ENCODE measurements at regions not wholly inside any gene's neighbourhood (a gene's known extent, or its start where the extent isn't known, plus 50 kb on each side); places are given as distances from the start of the nearest gene placed in this dataset.
A peak's percentile ranks its signal among the peaks of the same experiment; 100 is the strongest.

DNA sequence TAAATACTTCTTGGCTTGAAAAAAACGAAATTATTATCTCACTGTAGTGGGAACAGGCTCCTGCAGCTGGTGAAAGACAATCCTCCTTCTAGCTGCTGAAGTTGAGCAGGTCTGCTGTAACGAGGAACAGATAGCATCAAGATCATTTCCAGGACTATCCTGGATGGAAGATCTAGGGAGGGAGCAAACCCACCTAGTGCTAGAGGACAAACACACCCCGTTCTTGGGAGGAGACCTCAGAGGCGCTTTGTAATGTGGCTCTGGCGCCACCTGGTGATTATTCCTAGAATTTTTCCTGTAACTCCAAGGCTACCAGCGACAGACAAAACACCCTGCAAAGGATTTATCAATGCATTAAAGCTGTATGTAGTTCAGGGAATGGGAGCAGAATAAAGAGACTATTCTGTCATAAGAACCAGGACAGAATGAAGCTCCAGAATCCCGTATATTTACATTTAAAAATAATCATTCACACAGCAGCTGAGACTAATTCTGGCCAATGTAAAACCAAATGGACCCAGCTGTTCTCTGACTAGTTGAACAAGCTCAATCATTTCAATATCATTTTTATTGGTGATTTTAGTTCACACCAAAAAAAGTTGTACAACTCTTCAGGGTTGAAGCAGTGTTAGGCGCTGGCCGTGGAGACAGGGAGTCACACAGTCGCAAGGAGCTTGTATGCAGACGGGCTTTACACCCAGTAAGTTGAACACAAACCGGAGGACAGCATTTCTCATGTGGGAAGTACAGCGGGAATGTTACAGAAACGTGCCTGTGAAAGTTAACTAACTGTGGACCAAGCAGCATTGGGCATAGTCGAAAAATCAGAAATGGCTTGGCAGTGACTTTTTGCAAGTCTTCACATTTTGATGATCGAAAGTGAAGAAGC lies 290.3 kb downstream of the TRIB2 start:
- Histone ChIP-seq H2BK5ac (ENCODE audit: insufficient read length, low read length) (no peak overlapping the region), H4K5ac (ENCODE audit: insufficient read length, low read depth, low read length) (no peak overlapping the region), H2BK15ac (ENCODE audit: low read depth, low read length) (no peak overlapping the region), H3T11ph (ENCODE audit: low read length) (no peak overlapping the region), H3K27me3 (ENCODE audit: insufficient read depth, low read length) (no peaks in the 10 kb centered on the region), H4K8ac (replicated peaks; ENCODE audit: insufficient read length, low read depth, low read length) (no peak overlapping the region), H3K14ac (ENCODE audit: insufficient read depth, low read length) (no peak overlapping the region), H3K56ac (ENCODE audit: insufficient read length, low read depth, low read length) (no peak overlapping the region), H3K23me2 (ENCODE audit: insufficient read length, low read depth, low read length, poor library complexity, severe bottlenecking) (no peaks in the 10 kb centered on the region), H3K9me3 (ENCODE audit: control insufficient read depth, low read depth, low read length) (no peaks in the 10 kb centered on the region), H3K18ac (ENCODE audit: insufficient read length, low read depth, low read length) (no peak overlapping the region), H3K4me1 (ENCODE audit: insufficient read depth, low read length) (no peaks in the 10 kb centered on the region), H2BK20ac (ENCODE audit: low read depth, low read length, poor library complexity, severe bottlenecking) (no peak overlapping the region), H3K9ac (ENCODE audit: extremely low read depth, insufficient read length, low read length) (no peak overlapping the region), H4K91ac (ENCODE audit: insufficient read length, low read depth, low read length) (no peak overlapping the region), H3K79me1 (ENCODE audit: insufficient read depth, low read depth, low read length, poor library complexity, severe bottlenecking) (no peaks in the 10 kb centered on the region), H3K79me2 (ENCODE audit: insufficient read depth, low read length) (no peaks in the 10 kb centered on the region), H3K4me2 (ENCODE audit: insufficient read depth, insufficient read length, low read length) (no peak overlapping the region), H3K23ac (ENCODE audit: insufficient read length, low read depth, low read length) (no peak overlapping the region), H2AK5ac (ENCODE audit: insufficient read length, low read length) (no peak overlapping the region), H3K4ac (ENCODE audit: low read depth, low read length) (no peak overlapping the region), H2BK12ac (ENCODE audit: insufficient read length, low read depth, low read length) (no peak overlapping the region), H4K20me1 (ENCODE audit: control insufficient read depth, insufficient read depth, insufficient read length) (no peaks in the 10 kb centered on the region), H2BK120ac (ENCODE audit: low read depth, low read length, poor library complexity, severe bottlenecking) (no peak overlapping the region), H2AFZ (ENCODE audit: low read length) (no peak overlapping the region), H3K27ac (ENCODE audit: insufficient read length, low read depth, low read length) (no peak overlapping the region)
- Mint-ChIP-seq H3K9me3 (no peaks in the 10 kb centered on the region), H3K27ac (peak overlapping the region in 2 of 3 experiments; percentile 43 to 88; a peak in 2 of 7 replicates), H3K27me3 (ENCODE audit: low read depth) (no peaks in the 10 kb centered on the region), H3K4me3 (no peak overlapping the region), H3K36me3 (ENCODE audit: insufficient read depth in 1 of 3, low read depth in 3 of 3) (no peaks in the 10 kb centered on the region), H3K4me1 (peaks cover 10 to 13% of the 10 kb centered on the region in 2 experiments)
- no CpG with 5 or more reads among the region's 16 CpGs for WGBS (ENCODE audit: extremely low coverage, insufficient read length, low lambda C conversion rate)
- TF ChIP-seq, protein P1, sequence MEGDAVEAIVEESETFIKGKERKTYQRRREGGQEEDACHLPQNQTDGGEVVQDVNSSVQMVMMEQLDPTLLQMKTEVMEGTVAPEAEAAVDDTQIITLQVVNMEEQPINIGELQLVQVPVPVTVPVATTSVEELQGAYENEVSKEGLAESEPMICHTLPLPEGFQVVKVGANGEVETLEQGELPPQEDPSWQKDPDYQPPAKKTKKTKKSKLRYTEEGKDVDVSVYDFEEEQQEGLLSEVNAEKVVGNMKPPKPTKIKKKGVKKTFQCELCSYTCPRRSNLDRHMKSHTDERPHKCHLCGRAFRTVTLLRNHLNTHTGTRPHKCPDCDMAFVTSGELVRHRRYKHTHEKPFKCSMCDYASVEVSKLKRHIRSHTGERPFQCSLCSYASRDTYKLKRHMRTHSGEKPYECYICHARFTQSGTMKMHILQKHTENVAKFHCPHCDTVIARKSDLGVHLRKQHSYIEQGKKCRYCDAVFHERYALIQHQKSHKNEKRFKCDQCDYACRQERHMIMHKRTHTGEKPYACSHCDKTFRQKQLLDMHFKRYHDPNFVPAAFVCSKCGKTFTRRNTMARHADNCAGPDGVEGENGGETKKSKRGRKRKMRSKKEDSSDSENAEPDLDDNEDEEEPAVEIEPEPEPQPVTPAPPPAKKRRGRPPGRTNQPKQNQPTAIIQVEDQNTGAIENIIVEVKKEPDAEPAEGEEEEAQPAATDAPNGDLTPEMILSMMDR (conservative IDR thresholded peaks at IDR 0.05) = peak; percentile 88
- DNase-seq = peak; percentile 77
